ENCODE measurements at regions not wholly inside any gene's neighbourhood (a gene's known extent, or its start where the extent isn't known, plus 50 kb on each side); places are given as distances from the start of the nearest gene placed in this dataset.

DNA sequence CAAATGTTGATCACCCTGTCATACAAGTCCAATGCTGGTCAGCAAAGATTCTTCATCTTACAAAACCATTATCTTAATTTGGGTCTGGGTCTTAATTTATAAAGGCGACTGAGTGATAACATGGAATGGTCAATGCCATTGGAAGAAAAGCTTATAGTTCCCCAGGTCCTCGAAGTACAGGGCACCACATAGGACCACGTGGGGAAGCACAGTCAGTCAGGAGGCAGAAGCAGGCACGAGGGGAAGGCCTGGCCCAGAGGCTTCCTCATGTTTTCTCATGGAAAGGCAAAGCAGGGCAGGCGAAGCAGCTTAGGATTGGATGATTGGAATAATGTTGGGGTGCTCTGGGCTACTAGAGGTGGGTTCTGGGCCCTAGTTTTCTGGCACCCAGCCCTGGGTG lies 175.7 kb downstream of the FASLG start:
- TF ChIP-seq, protein P1, sequence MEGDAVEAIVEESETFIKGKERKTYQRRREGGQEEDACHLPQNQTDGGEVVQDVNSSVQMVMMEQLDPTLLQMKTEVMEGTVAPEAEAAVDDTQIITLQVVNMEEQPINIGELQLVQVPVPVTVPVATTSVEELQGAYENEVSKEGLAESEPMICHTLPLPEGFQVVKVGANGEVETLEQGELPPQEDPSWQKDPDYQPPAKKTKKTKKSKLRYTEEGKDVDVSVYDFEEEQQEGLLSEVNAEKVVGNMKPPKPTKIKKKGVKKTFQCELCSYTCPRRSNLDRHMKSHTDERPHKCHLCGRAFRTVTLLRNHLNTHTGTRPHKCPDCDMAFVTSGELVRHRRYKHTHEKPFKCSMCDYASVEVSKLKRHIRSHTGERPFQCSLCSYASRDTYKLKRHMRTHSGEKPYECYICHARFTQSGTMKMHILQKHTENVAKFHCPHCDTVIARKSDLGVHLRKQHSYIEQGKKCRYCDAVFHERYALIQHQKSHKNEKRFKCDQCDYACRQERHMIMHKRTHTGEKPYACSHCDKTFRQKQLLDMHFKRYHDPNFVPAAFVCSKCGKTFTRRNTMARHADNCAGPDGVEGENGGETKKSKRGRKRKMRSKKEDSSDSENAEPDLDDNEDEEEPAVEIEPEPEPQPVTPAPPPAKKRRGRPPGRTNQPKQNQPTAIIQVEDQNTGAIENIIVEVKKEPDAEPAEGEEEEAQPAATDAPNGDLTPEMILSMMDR (IDR thresholded peaks at IDR 0.05): no peak
- no peak for TF ChIP-seq POLR2A (IDR thresholded peaks at IDR 0.05)

Data from uterus (tissue), 2 donors.